SK-N-SH treated with all-trans-retinoic acid at 6 μM for 48 hours (cell line): ENCODE measurements at regions not wholly inside any gene's neighbourhood (a gene's known extent, or its start where the extent isn't known, plus 50 kb on each side); places are given as distances from the start of the nearest gene placed in this dataset.

Source experiments
- ATAC-seq: fragments of 200-7000 bp; cut with Tn5 transposase; 3 replicates; pipeline ENCODE4 v1.9.1; 2020; ENCODE audit warnings: mild to moderate bottlenecking, moderate library complexity
- ARNTL ChIP-seq: fragments of 450-650 bp; formaldehyde crosslinking; IDR thresholded peaks from 2 replicates; pipeline ENCODE4 v1.5.0; 2020; ENCODE audit warnings: low read depth, mild to moderate bottlenecking, moderate library complexity, borderline replicate concordance
- BACH2 ChIP-seq: fragments of 250-450 bp; sonication (Bioruptor Pico); IDR thresholded peaks from 2 replicates; pipeline ENCODE4 v1.9.0; 2021; ENCODE audit warnings: mild to moderate bottlenecking, borderline replicate concordance
- CSDC2 ChIP-seq: fragments of 250-450 bp; sonication (Bioruptor Pico); IDR thresholded peaks from 2 replicates; pipeline ENCODE4 v1.5.0; 2020; ENCODE audit warnings: mild to moderate bottlenecking, moderate library complexity
- ESRRG ChIP-seq: fragments of 250-450 bp; sonication (Bioruptor Pico); IDR thresholded peaks from 2 replicates; pipeline ENCODE4 v1.6.1; 2021; ENCODE audit warnings: mild to moderate bottlenecking
- GLIS3 ChIP-seq: fragments of 250-450 bp; sonication (Bioruptor Pico); IDR thresholded peaks from 2 replicates; pipeline ENCODE4 v1.5.0; 2020; ENCODE audit warnings: mild to moderate bottlenecking, moderate library complexity
- ISL1 ChIP-seq: fragments of 250-450 bp; sonication (Bioruptor Pico); IDR thresholded peaks from 2 replicates; pipeline ENCODE4 v2.1.2; 2022; ENCODE audit warnings: mild to moderate bottlenecking, moderate library complexity
- OSR1 ChIP-seq: fragments of 250-450 bp; sonication (Bioruptor Pico); IDR thresholded peaks from 2 replicates; pipeline ENCODE4 v1.8.0; 2022; ENCODE audit warnings: moderate library complexity, mild to moderate bottlenecking, inconsistent platforms
- PPARA ChIP-seq: fragments of 250-450 bp; sonication (Bioruptor Pico); IDR thresholded peaks from 2 replicates; pipeline ENCODE4 v1.5.0; 2020; ENCODE audit warnings: mild to moderate bottlenecking, borderline replicate concordance
- RARB ChIP-seq: fragments of 250-450 bp; sonication (Bioruptor Pico); IDR thresholded peaks from 2 replicates; pipeline ENCODE4 v1.8.0; 2021; ENCODE audit warnings: mild to moderate bottlenecking, moderate library complexity
- SNAI2 ChIP-seq: fragments of 250-450 bp; sonication (Bioruptor Pico); IDR thresholded peaks from 2 replicates; pipeline ENCODE4 v1.5.0; 2020; ENCODE audit warnings: mild to moderate bottlenecking, moderate library complexity
- TCF4 ChIP-seq: fragments of 250-450 bp; sonication (Bioruptor Pico); IDR thresholded peaks from 2 replicates; pipeline ENCODE4 v1.8.0; 2021; ENCODE audit warnings: mild to moderate bottlenecking, moderate library complexity, borderline replicate concordance
- TOX ChIP-seq: fragments of 250-450 bp; sonication (Bioruptor Pico); IDR thresholded peaks from 2 replicates; pipeline ENCODE4 v1.8.0; 2021; ENCODE audit warnings: mild to moderate bottlenecking, moderate library complexity, borderline replicate concordance
- ZC3H10 ChIP-seq: fragments of 250-450 bp; sonication (Bioruptor Pico); IDR thresholded peaks from 2 replicates; pipeline ENCODE4 v1.5.1; 2021; ENCODE audit warnings: mild to moderate bottlenecking, moderate library complexity
- ZFP3 ChIP-seq: fragments of 250-450 bp; sonication (Bioruptor Pico); IDR thresholded peaks from 2 replicates; pipeline ENCODE4 v1.5.0; 2020; ENCODE audit warnings: mild to moderate bottlenecking, moderate library complexity
- ZFP30 ChIP-seq: fragments of 450-650 bp; formaldehyde crosslinking; IDR thresholded peaks from 2 replicates; pipeline ENCODE4 v1.5.0; 2022; ENCODE audit warnings: mild to moderate bottlenecking, moderate library complexity
- ZNF565 ChIP-seq: fragments of 450-650 bp; formaldehyde crosslinking; conservative IDR thresholded peaks from 2 replicates; pipeline ENCODE4 v1.5.0; 2020; ENCODE audit warnings: low read depth, mild to moderate bottlenecking, moderate library complexity
- ZNF70 ChIP-seq: fragments of 450-650 bp; formaldehyde crosslinking; IDR thresholded peaks from 2 replicates; pipeline ENCODE4 v1.5.0; 2020; ENCODE audit warnings: mild to moderate bottlenecking, moderate library complexity
- ZNF8 ChIP-seq: fragments of 450-650 bp; formaldehyde crosslinking; IDR thresholded peaks from 2 replicates; pipeline ENCODE4 v1.5.0; 2020; ENCODE audit warnings: mild to moderate bottlenecking, moderate library complexity
- TF ChIP-seq, protein P1 (sequence below): fragments of 250-450 bp; sonication (Bioruptor Pico); IDR thresholded peaks from 2 replicates; pipeline ENCODE4 v1.8.0; 2021; ENCODE audit warnings: low read depth, mild to moderate bottlenecking, moderate library complexity, borderline replicate concordance
- TF ChIP-seq, protein P2 (sequence below): fragments of 250-450 bp; sonication (Bioruptor Pico); IDR thresholded peaks from 2 replicates; pipeline ENCODE4 v1.5.0; 2020; ENCODE audit warnings: mild to moderate bottlenecking, moderate library complexity
- TF ChIP-seq, protein P3 (sequence below): fragments of 250-450 bp; sonication (Bioruptor Pico); IDR thresholded peaks from 2 replicates; pipeline ENCODE4 v1.8.0; 2020; ENCODE audit warnings: mild to moderate bottlenecking, moderate library complexity, borderline replicate concordance
- TF ChIP-seq, protein P4 (sequence below): fragments of 250-450 bp; sonication (Bioruptor Pico); IDR thresholded peaks from 2 replicates; pipeline ENCODE4 v1.5.1; 2021; ENCODE audit warnings: mild to moderate bottlenecking, moderate library complexity

DNA sequence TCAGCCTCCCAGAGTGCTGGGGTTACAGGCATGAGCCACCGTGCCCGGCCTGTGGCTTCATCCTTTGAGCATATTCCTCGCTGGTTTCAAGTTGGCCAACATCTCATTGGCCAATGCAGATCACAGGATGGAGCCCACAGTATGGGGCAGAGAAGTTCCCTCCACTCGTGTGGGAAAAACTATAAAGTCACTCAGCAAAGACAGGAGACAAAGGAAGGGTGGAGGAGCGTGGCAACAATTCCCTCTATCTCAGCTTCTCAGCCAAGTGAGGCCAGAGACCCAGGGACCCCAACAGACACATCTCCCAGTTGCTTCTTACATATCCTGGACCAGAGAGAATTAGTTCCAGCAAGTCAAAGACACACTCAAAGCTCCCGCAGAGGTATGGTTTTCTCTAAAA lies 184.6 kb upstream of the SOX1 start:
- TF ChIP-seq OSR1 (CRISPR knock-in tag) (no peak), ZC3H10 (CRISPR knock-in tag) (no peak), ESRRG (CRISPR knock-in tag) (no peak), GLIS3 (CRISPR knock-in tag) (no peak), ZNF8 (CRISPR knock-in tag) (no peak), PPARA (no peak), ZFP30 (CRISPR knock-in tag) (no peak), ISL1 (CRISPR knock-in tag) (no peak), ARNTL (CRISPR knock-in tag) (no peak), TOX (no peak), ZFP3 (CRISPR knock-in tag) (no peak), CSDC2 (no peak)
- TF ChIP-seq, protein P1, sequence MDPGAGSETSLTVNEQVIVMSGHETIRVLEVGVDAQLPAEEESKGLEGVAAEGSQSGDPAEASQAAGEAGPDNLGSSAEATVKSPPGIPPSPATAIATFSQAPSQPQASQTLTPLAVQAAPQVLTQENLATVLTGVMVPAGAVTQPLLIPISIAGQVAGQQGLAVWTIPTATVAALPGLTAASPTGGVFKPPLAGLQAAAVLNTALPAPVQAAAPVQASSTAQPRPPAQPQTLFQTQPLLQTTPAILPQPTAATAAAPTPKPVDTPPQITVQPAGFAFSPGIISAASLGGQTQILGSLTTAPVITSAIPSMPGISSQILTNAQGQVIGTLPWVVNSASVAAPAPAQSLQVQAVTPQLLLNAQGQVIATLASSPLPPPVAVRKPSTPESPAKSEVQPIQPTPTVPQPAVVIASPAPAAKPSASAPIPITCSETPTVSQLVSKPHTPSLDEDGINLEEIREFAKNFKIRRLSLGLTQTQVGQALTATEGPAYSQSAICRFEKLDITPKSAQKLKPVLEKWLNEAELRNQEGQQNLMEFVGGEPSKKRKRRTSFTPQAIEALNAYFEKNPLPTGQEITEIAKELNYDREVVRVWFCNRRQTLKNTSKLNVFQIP (CRISPR knock-in tag) = no peak
- TF ChIP-seq, protein P2, sequence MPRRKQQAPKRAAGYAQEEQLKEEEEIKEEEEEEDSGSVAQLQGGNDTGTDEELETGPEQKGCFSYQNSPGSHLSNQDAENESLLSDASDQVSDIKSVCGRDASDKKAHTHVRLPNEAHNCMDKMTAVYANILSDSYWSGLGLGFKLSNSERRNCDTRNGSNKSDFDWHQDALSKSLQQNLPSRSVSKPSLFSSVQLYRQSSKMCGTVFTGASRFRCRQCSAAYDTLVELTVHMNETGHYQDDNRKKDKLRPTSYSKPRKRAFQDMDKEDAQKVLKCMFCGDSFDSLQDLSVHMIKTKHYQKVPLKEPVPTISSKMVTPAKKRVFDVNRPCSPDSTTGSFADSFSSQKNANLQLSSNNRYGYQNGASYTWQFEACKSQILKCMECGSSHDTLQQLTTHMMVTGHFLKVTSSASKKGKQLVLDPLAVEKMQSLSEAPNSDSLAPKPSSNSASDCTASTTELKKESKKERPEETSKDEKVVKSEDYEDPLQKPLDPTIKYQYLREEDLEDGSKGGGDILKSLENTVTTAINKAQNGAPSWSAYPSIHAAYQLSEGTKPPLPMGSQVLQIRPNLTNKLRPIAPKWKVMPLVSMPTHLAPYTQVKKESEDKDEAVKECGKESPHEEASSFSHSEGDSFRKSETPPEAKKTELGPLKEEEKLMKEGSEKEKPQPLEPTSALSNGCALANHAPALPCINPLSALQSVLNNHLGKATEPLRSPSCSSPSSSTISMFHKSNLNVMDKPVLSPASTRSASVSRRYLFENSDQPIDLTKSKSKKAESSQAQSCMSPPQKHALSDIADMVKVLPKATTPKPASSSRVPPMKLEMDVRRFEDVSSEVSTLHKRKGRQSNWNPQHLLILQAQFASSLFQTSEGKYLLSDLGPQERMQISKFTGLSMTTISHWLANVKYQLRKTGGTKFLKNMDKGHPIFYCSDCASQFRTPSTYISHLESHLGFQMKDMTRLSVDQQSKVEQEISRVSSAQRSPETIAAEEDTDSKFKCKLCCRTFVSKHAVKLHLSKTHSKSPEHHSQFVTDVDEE (CRISPR knock-in tag) = no peak
- ATAC-seq = no peak

DNA sequence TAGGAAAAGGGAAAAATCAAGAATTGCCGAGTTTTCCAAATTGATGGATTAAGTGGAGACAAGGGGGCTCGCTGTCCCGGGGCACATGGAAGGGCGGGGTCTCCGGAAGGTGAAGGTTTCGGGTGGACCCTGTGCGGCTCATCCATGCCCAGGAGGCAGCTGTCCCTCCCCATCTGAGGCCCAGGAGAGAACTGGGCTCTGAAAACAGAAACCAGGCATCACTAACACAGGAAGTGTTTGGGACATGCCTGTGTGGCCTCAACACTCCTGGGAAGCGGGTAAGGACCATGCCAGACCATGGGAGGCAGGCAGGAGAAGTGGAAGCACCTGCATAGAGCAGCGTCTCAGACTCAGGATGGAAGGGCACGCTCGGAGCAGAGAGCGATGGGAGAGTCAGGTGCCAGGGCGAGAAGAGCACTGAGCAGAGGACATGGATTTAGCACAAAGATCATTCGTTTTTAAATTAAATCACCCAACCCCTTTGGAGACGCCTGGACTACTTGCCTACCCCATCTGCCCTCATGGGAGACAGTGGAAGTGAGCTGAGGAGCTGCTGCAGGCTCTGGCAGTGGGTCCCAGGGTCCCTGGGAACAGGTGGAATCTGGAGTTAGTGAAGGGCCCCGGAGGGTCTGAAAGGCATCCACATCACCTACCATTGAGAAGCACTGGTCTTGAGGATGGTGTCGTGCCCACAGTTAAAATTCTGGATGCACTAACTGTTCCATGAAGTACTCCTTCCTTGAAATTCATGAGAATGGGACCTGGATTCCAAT lies 183.2 kb upstream of the SOX1 start:
- TF ChIP-seq ZNF8 (CRISPR knock-in tag) = no peak
- no peak for TF ChIP-seq TOX
- TF ChIP-seq, protein P1 (CRISPR knock-in tag) = no peak
- no peak for TF ChIP-seq ZFP30 (CRISPR knock-in tag)
- no peak for TF ChIP-seq OSR1 (CRISPR knock-in tag)
- no peak for TF ChIP-seq ZC3H10 (CRISPR knock-in tag)
- no peak for TF ChIP-seq ISL1 (CRISPR knock-in tag)
- no peak for TF ChIP-seq CSDC2
- no peak for TF ChIP-seq ZFP3 (CRISPR knock-in tag)
- TF ChIP-seq, all 23 proteins: peak for 0
- no peak for ATAC-seq

DNA sequence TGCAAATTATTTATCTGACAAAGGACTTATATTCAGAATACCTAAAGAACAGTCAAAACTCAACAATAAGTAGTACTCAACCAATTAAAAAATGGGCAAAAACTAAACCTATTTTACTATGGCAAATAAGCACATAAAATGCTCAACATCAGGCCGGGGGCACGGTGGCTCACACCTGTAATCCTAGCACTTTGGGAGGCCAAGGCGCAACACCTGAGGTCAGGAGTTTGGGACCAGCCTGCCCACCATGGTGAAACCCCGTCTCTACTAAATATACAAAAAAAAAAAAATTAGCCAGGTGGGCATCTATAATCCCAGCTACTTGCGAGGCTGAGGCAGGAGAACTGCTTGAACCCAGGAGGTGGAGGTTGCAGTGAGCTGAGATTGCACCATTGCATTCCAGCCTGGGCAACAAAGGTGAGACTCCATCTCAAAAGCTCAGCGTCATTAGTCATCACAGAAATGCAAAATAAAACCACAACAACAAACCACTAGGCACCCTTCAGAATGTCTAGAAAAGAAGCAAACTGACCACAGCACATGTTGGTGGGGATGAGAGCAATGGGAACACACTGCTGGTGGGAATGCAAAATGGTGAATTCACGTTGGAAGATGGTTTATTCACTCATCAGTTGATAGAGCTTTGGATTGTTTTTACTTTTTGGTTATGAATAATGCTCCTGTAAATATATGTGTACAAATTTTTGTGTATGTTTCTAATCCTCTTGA lies 180.6 kb upstream of the SOX1 start:
- ATAC-seq = no peak
- TF ChIP-seq, protein P3, sequence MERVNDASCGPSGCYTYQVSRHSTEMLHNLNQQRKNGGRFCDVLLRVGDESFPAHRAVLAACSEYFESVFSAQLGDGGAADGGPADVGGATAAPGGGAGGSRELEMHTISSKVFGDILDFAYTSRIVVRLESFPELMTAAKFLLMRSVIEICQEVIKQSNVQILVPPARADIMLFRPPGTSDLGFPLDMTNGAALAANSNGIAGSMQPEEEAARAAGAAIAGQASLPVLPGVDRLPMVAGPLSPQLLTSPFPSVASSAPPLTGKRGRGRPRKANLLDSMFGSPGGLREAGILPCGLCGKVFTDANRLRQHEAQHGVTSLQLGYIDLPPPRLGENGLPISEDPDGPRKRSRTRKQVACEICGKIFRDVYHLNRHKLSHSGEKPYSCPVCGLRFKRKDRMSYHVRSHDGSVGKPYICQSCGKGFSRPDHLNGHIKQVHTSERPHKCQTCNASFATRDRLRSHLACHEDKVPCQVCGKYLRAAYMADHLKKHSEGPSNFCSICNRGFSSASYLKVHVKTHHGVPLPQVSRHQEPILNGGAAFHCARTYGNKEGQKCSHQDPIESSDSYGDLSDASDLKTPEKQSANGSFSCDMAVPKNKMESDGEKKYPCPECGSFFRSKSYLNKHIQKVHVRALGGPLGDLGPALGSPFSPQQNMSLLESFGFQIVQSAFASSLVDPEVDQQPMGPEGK (CRISPR knock-in tag) = no peak
- TF ChIP-seq ZFP3 (CRISPR knock-in tag) = no peak
- TF ChIP-seq GLIS3 (CRISPR knock-in tag) = no peak
- TF ChIP-seq ISL1 (CRISPR knock-in tag) = no peak
- TF ChIP-seq, protein P4, sequence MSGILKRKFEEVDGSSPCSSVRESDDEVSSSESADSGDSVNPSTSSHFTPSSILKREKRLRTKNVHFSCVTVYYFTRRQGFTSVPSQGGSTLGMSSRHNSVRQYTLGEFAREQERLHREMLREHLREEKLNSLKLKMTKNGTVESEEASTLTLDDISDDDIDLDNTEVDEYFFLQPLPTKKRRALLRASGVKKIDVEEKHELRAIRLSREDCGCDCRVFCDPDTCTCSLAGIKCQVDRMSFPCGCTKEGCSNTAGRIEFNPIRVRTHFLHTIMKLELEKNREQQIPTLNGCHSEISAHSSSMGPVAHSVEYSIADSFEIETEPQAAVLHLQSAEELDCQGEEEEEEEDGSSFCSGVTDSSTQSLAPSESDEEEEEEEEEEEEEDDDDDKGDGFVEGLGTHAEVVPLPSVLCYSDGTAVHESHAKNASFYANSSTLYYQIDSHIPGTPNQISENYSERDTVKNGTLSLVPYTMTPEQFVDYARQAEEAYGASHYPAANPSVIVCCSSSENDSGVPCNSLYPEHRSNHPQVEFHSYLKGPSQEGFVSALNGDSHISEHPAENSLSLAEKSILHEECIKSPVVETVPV (CRISPR knock-in tag) = no peak
- TF ChIP-seq, protein P1 (CRISPR knock-in tag) = no peak
- no peak for TF ChIP-seq ARNTL (CRISPR knock-in tag)
- no peak for TF ChIP-seq OSR1 (CRISPR knock-in tag)
- no peak for TF ChIP-seq ZFP30 (CRISPR knock-in tag)
- TF ChIP-seq RARB (CRISPR knock-in tag) = no peak
- no peak for TF ChIP-seq ZNF565 (CRISPR knock-in tag)
- TF ChIP-seq BACH2 = no peak
- TF ChIP-seq ZNF8 (CRISPR knock-in tag) = no peak
- TF ChIP-seq SNAI2 (CRISPR knock-in tag) = no peak
- no peak for TF ChIP-seq TCF4 (CRISPR knock-in tag)
- TF ChIP-seq ZNF70 (CRISPR knock-in tag) = no peak
- TF ChIP-seq, all 23 proteins: peak for 0
